ENCODE measurements at regions not wholly inside any gene's neighbourhood (a gene's known extent, or its start where the extent isn't known, plus 50 kb on each side); places are given as distances from the start of the nearest gene placed in this dataset.

DNA sequence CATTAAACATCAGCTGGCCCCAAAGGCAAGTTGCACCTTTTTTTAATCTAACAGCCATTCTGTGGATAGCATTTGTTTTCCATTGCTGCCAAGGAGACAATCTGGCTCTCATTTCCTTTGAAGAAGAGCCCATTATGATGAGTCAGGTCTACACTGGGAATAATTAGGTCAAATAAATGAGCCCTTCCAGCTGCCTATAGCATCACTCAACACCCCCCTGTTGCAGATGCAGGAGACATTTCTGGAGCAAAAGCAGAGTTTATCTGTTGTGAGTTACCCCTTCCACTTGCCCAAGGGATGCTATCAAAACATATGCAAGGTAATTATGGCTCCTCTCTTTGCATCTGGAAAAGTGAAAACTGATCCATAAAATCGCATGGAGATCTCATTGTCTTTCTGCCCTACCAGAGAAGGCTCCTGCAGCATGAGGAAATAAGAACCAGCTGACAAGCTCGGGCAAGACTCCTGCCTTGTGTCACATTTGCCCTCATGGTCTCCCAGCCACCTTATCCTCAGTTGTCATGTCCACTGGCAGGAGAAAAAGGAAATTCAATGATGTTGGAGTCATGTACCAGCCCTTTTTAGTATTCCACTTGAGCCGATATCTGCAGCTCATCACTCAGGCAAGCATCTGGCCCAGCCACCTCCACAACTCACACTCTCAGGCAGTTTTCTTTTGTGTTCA is 135.9 kb downstream of the SLC30A10 start:
- TF ChIP-seq, protein P1, sequence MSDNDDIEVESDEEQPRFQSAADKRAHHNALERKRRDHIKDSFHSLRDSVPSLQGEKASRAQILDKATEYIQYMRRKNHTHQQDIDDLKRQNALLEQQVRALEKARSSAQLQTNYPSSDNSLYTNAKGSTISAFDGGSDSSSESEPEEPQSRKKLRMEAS (IDR thresholded peaks at IDR 0.05) = no peak
- TF ChIP-seq YY1 (IDR thresholded peaks at IDR 0.05; ENCODE audit: low read depth) (no peak), TEAD4 (IDR thresholded peaks at IDR 0.05) (no peak)

DNA sequence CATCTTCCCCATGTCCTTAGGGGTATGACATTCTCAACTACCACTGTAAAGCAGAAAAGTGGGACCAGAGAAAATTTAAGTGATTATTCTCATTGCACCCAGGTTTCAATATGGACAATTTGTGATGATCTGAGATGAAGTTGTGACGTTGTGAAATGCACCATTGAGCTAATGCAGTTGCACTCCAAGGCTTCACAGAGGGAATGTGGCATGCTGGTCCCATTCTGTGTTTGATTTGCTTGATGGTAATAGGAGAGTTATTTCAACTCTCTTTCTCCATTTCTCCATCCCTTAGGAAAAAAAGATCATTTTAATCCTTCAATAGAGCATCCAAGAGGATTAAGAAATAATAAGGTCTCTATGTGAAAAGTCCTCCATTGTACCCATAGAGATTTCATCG is 136.6 kb downstream of the SLC30A10 start:
- TF ChIP-seq RAD21 (IDR thresholded peaks at IDR 0.05; ENCODE audit: low read depth) (no peak), TCF12 (IDR thresholded peaks at IDR 0.05; ENCODE audit: low read depth) (no peak), FOXM1 (IDR thresholded peaks at IDR 0.05; ENCODE audit: borderline replicate concordance, low read depth) (no peak), TAF1 (IDR thresholded peaks at IDR 0.05; ENCODE audit: low read depth) (no peak), YY1 (IDR thresholded peaks at IDR 0.05; ENCODE audit: low read depth) (no peak), ZBTB7A (IDR thresholded peaks at IDR 0.05; ENCODE audit: low read depth) (no peak), TEAD4 (IDR thresholded peaks at IDR 0.05) (no peak), CEBPB (IDR thresholded peaks at IDR 0.05) (no peak), EGR1 (IDR thresholded peaks at IDR 0.05) (no peak)
- TF ChIP-seq, protein P2, sequence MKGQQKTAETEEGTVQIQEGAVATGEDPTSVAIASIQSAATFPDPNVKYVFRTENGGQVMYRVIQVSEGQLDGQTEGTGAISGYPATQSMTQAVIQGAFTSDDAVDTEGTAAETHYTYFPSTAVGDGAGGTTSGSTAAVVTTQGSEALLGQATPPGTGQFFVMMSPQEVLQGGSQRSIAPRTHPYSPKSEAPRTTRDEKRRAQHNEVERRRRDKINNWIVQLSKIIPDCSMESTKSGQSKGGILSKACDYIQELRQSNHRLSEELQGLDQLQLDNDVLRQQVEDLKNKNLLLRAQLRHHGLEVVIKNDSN (IDR thresholded peaks at IDR 0.05) = no peak
- TF ChIP-seq, protein P3, sequence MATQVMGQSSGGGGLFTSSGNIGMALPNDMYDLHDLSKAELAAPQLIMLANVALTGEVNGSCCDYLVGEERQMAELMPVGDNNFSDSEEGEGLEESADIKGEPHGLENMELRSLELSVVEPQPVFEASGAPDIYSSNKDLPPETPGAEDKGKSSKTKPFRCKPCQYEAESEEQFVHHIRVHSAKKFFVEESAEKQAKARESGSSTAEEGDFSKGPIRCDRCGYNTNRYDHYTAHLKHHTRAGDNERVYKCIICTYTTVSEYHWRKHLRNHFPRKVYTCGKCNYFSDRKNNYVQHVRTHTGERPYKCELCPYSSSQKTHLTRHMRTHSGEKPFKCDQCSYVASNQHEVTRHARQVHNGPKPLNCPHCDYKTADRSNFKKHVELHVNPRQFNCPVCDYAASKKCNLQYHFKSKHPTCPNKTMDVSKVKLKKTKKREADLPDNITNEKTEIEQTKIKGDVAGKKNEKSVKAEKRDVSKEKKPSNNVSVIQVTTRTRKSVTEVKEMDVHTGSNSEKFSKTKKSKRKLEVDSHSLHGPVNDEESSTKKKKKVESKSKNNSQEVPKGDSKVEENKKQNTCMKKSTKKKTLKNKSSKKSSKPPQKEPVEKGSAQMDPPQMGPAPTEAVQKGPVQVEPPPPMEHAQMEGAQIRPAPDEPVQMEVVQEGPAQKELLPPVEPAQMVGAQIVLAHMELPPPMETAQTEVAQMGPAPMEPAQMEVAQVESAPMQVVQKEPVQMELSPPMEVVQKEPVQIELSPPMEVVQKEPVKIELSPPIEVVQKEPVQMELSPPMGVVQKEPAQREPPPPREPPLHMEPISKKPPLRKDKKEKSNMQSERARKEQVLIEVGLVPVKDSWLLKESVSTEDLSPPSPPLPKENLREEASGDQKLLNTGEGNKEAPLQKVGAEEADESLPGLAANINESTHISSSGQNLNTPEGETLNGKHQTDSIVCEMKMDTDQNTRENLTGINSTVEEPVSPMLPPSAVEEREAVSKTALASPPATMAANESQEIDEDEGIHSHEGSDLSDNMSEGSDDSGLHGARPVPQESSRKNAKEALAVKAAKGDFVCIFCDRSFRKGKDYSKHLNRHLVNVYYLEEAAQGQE (IDR thresholded peaks at IDR 0.05; ENCODE audit: low read depth) = no peak
- TF ChIP-seq, protein P1 (IDR thresholded peaks at IDR 0.05) = no peak

DNA sequence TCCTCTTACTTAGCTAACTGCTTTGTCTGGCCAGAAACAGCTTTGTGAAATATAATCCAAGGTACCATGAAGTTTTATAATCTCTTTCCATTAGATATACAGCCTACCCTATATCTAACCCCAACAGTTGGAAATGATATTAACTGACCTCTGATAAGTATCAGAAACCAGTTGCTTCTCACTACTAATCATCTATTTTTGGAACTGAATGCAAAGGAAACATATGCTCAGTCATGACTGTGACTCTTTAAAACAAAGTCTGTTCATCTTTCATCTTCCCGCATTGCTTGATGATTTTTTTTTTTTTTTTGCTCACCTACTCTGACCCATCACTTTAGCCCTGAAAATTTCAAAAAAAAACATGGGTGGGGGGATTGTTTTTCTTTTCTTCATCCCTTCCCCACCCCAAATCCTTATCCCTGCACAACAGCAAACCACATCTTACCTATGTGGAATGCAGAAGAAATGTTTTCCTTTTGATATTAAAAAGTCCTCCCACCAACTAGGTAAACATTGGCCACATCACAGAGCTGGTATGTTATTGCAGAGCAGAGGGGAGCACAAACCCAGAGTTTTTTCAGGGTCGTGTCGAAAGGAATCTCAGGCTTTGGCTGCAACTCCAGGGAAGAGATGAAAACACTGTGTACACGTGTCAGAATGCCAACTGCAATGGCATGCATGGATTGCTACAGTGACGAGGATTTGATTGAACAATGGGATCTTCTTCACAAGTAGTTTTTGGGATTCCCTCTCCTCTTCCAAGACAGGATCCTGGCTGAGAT is 137.3 kb downstream of the SLC30A10 start:
- TF ChIP-seq ZBTB7A (IDR thresholded peaks at IDR 0.05; ENCODE audit: low read depth) (no peak), TCF12 (IDR thresholded peaks at IDR 0.05; ENCODE audit: low read depth) (no peak), TAF1 (IDR thresholded peaks at IDR 0.05; ENCODE audit: low read depth) (no peak), TEAD4 (IDR thresholded peaks at IDR 0.05) (no peak), EP300 (IDR thresholded peaks at IDR 0.05; ENCODE audit: borderline replicate concordance) (no peak), NFIC (IDR thresholded peaks at IDR 0.05) (no peak), EGR1 (IDR thresholded peaks at IDR 0.05) (no peak), CEBPB (IDR thresholded peaks at IDR 0.05) (no peak)
- TF ChIP-seq, protein P2 (IDR thresholded peaks at IDR 0.05) = no peak

DNA sequence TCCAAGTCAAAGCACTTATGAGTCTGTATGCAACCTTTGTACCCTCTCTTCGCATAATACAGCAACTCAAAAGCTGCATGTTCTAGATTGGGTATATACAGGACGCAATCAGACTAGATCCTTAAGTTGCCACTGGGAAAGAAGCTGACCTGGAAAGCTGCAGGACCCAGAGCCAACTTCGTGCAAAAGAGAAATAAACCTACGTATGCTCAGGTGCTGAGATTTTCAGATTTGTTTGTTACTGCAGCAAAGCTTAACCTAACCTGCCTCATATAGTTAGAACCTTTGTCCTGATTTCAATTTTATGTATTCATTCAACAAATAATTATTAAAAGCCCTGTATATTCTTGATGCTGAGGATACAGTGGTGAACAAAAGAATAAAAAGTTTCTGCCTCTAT is 139.7 kb downstream of the SLC30A10 start:
- TF ChIP-seq TCF12 (IDR thresholded peaks at IDR 0.05; ENCODE audit: low read depth) = no peak
- TF ChIP-seq CEBPB (IDR thresholded peaks at IDR 0.05) = no peak
- no peak for TF ChIP-seq EP300 (IDR thresholded peaks at IDR 0.05; ENCODE audit: borderline replicate concordance)
- TF ChIP-seq RAD21 (IDR thresholded peaks at IDR 0.05; ENCODE audit: low read depth) = no peak
- no peak for TF ChIP-seq TEAD4 (IDR thresholded peaks at IDR 0.05)
- no peak for TF ChIP-seq NFIC (IDR thresholded peaks at IDR 0.05)
- no peak for TF ChIP-seq YY1 (IDR thresholded peaks at IDR 0.05; ENCODE audit: low read depth)
- TF ChIP-seq, protein P3 (IDR thresholded peaks at IDR 0.05; ENCODE audit: low read depth) = no peak
- no peak for TF ChIP-seq TAF1 (IDR thresholded peaks at IDR 0.05; ENCODE audit: low read depth)
- TF ChIP-seq, protein P1 (IDR thresholded peaks at IDR 0.05) = no peak
- TF ChIP-seq EGR1 (IDR thresholded peaks at IDR 0.05) = no peak
- no peak for TF ChIP-seq ZBTB7A (IDR thresholded peaks at IDR 0.05; ENCODE audit: low read depth)

DNA sequence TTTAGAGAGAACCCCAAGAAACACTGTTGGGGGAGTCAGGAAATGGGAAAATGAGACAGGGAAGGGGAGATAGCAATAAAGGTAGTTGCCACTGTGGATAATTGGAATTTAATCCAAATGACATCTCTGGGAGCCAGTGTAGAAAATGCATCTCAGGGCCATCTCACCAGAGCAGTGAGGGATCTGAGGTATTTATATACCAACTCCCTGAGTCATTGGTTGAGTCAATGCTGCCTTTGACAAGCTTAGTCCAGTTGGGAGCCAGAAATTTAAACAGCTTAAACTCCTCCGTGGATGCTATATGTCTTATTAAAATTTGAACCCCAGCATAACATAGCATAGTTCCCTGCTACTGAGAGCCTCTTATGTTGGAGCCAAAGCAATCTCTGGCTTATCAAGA is 140.3 kb downstream of the SLC30A10 start:
- no peak for TF ChIP-seq EP300 (IDR thresholded peaks at IDR 0.05; ENCODE audit: borderline replicate concordance)
- TF ChIP-seq ZBTB7A (IDR thresholded peaks at IDR 0.05; ENCODE audit: low read depth) = no peak
- no peak for TF ChIP-seq CEBPB (IDR thresholded peaks at IDR 0.05)
- no peak for TF ChIP-seq YY1 (IDR thresholded peaks at IDR 0.05; ENCODE audit: low read depth)
- TF ChIP-seq, protein P2 (IDR thresholded peaks at IDR 0.05) = no peak
- TF ChIP-seq NFIC (IDR thresholded peaks at IDR 0.05) = no peak
- TF ChIP-seq CREB1 (IDR thresholded peaks at IDR 0.05; ENCODE audit: low read depth) = no peak
- no peak for TF ChIP-seq TEAD4 (IDR thresholded peaks at IDR 0.05)
- TF ChIP-seq RAD21 (IDR thresholded peaks at IDR 0.05; ENCODE audit: low read depth) = no peak
- TF ChIP-seq, protein P3 (IDR thresholded peaks at IDR 0.05; ENCODE audit: low read depth) = no peak
- no peak for TF ChIP-seq EGR1 (IDR thresholded peaks at IDR 0.05)
- no peak for TF ChIP-seq TAF1 (IDR thresholded peaks at IDR 0.05; ENCODE audit: low read depth)
- TF ChIP-seq, protein P1 (IDR thresholded peaks at IDR 0.05) = no peak
- no peak for TF ChIP-seq TCF12 (IDR thresholded peaks at IDR 0.05; ENCODE audit: low read depth)
- TF ChIP-seq FOXM1 (IDR thresholded peaks at IDR 0.05; ENCODE audit: borderline replicate concordance, low read depth) = no peak
